Panc1 (cell line): ENCODE measurements at regions not wholly inside any gene's neighbourhood (a gene's known extent, or its start where the extent isn't known, plus 50 kb on each side); places are given as distances from the start of the nearest gene placed in this dataset.

Experiments used
- ATAC-seq: fragments of 200-7000 bp; cut with Tn5 transposase; 2 replicates; pipeline ENCODE4 v1.9.1; 2020; ENCODE audit warnings: mild to moderate bottlenecking, moderate library complexity
- BruUV-seq: library from RNA; stranded (reverse); fragments of 400-500 nt; replicated peaks from 2 replicates; lab custom pipeline; 2021; lab: Mats Ljungman, UMichigan
- CTCF ChIA-PET: fragments of 300-600 bp; sonication (Branson Sonifier 250); formaldehyde crosslinking; loops from one replicate; lab custom pipeline; 2022; ENCODE audit warnings: antibody characterized with exemption; lab: Charles Lee
- POLR2A ChIA-PET: fragments of 300-600 bp; sonication (Branson Sonifier 250); formaldehyde crosslinking; loops from one replicate; lab custom pipeline; 2022; ENCODE audit warnings: antibody characterized with exemption; lab: Charles Lee
- DNase-seq: peaks from one replicate; pipeline ENCODE4 v3.0.0-alpha.2; 2010; ENCODE audit warnings: low read depth, low spot score
- H3K27ac ChIP-seq: 2 replicates; pipeline ENCODE4 v1.5.1; 2011; ENCODE audit warnings: mild to moderate bottlenecking, low read length, inconsistent platforms
- H3K27me3 ChIP-seq: fragments of 200-500 bp; sonication (Bioruptor generic); 2 replicates; pipeline ENCODE4 v1.6.0; 2014; ENCODE audit warnings: low read length, inconsistent platforms; ENCODE audit not compliant: control insufficient read depth, insufficient read depth
- H3K36me3 ChIP-seq: fragments of 200-500 bp; sonication (Bioruptor generic); 2 replicates; pipeline ENCODE4 v1.5.1; 2014; ENCODE audit warnings: inconsistent platforms, mild to moderate bottlenecking, low read length, moderate library complexity; ENCODE audit not compliant: control insufficient read depth, insufficient read depth
- H3K4me1 ChIP-seq: 2 replicates; pipeline ENCODE4 v1.5.1; 2011; ENCODE audit warnings: inconsistent platforms, mild to moderate bottlenecking, low read length, moderate library complexity; ENCODE audit not compliant: control insufficient read depth, insufficient read depth
- H3K4me3 ChIP-seq, 2 experiments: 2 replicates each; pipeline ENCODE4 v1.5.1; 2011 to 2012; ENCODE audit warnings: low read depth in 2 of 2, low read length in 2 of 2, mild to moderate bottlenecking in 2 of 2, inconsistent platforms in 1 of 2, moderate library complexity in 1 of 2
- H3K9me3 ChIP-seq: fragments of 200-500 bp; sonication (Bioruptor generic); 2 replicates; pipeline ENCODE4 v1.5.1; 2014; ENCODE audit warnings: low read depth, mild to moderate bottlenecking, inconsistent platforms, low read length, moderate library complexity; ENCODE audit not compliant: control insufficient read depth, insufficient read depth
- CTCF ChIP-seq: fragments of 450-650 bp; IDR thresholded peaks from 2 replicates; pipeline ENCODE4 v1.5.1; 2017; ENCODE audit warnings: mild to moderate bottlenecking
- POLR2AphosphoS5 ChIP-seq: IDR thresholded peaks from 2 replicates; pipeline ENCODE4 v1.6.1; 2012; ENCODE audit warnings: mild to moderate bottlenecking, low read depth, low read length, moderate library complexity
- REST ChIP-seq, 2 experiments: IDR thresholded peaks; 2 replicates each; pipeline ENCODE4 v1.6.1; 2011 to 2012; ENCODE audit warnings: low read depth in 2 of 2, control low read depth in 1 of 2, low read length in 1 of 2, mild to moderate bottlenecking in 1 of 2, moderate library complexity in 1 of 2; ENCODE audit not compliant: insufficient read depth in 1 of 2
- SIN3A ChIP-seq: IDR thresholded peaks from 2 replicates; pipeline ENCODE4 v1.6.1; 2012; ENCODE audit warnings: low read depth, mild to moderate bottlenecking, low read length, moderate library complexity, borderline replicate concordance; ENCODE audit not compliant: insufficient read depth
- TCF7L2 ChIP-seq: IDR thresholded peaks from 2 replicates; pipeline ENCODE4 v1.6.1; 2011; ENCODE audit warnings: mild to moderate bottlenecking, low read depth, low read length, inconsistent platforms
- in situ Hi-C: cut with HindIII; loops from 2 replicates; pipeline ENCODE4 v1.10.0; 2016; ENCODE audit warnings: low sequenced_read_pairs, low pct_unique_long_range_greater_than_20kb
- intact Hi-C: fragments of 100-400 bp; cut with micrococcal nuclease; formaldehyde crosslinking; loops from one replicate; pipeline ENCODE4 v1.10.0; 2022; ENCODE audit not compliant: unreplicated experiment

- in situ Hi-C loops, result no loop called here
- CTCF ChIA-PET, result no interaction called here
These were observed 509.2 kb upstream of the GRM7 start for GRCh38 chr3:6351752-6352151.

GRCh38 chr3:6354653-6355052, 506.3 kb upstream of the GRM7 start:
- ATAC-seq, result no peak
- in situ Hi-C loops (no loop called here), intact Hi-C loops (no loop called here)
- H3K36me3 ChIP-seq, result no peaks in the 10 kb centered on the region
- H3K9me3 ChIP-seq, result no peaks in the 10 kb centered on the region
- no peak for DNase-seq
- H3K27ac ChIP-seq, result no peak overlapping the region
- ChIA-PET CTCF (no interaction called here), POLR2A (no interaction called here)
- H3K4me3 ChIP-seq, result no peak overlapping the region
- H3K4me1 ChIP-seq, result no peaks in the 10 kb centered on the region
- BruUV-seq, result no TSS peak
- TF ChIP-seq SIN3A (no peak), REST (IDR thresholded peaks at IDR 0.05; ENCODE audit: insufficient read depth in 1 of 2, low read depth in 2 of 2, low read length in 1 of 2) (no peak), TCF7L2 (no peak), POLR2AphosphoS5 (no peak)
- no peaks in the 10 kb centered on the region for H3K27me3 ChIP-seq

More at GRCh38 chr3:6351752-6352151, 509.2 kb upstream of the GRM7 start:
- no peaks in the 10 kb centered on the region for H3K27me3 ChIP-seq
- no peaks in the 10 kb centered on the region for H3K36me3 ChIP-seq
- DNase-seq (no peak), ATAC-seq (no peak)
- no peaks in the 10 kb centered on the region for H3K9me3 ChIP-seq
- H3K4me3 ChIP-seq, result no peak overlapping the region
- no peak overlapping the region for H3K27ac ChIP-seq
- H3K4me1 ChIP-seq, result no peaks in the 10 kb centered on the region
- intact Hi-C loops, result no loop called here
- TF ChIP-seq CTCF (no peak), REST (IDR thresholded peaks at IDR 0.05; ENCODE audit: insufficient read depth in 1 of 2, low read depth in 2 of 2, low read length in 1 of 2) (no peak), TCF7L2 (no peak), POLR2AphosphoS5 (no peak), SIN3A (no peak)
- POLR2A ChIA-PET, result no interaction called here
- BruUV-seq, result no TSS peak
